Neural cell (in vitro differentiated cells): ENCODE measurements at regions not wholly inside any gene's neighbourhood (a gene's known extent, or its start where the extent isn't known, plus 50 kb on each side); places are given as distances from the start of the nearest gene placed in this dataset.

Experiments
- H2AFZ ChIP-seq: fragments of 200-600, 300-800 bp; sonication (generic), shearing (Covaris generic); 2 replicates; pipeline ENCODE4 v1.6.0; 2014; ENCODE audit warnings: low read depth, mild to moderate bottlenecking, antibody characterized with exemption, low read length, moderate library complexity
- H3F3A ChIP-seq: fragments of 200-600 bp; shearing (Covaris generic); 2 replicates; pipeline ENCODE4 v1.6.1; 2016; ENCODE audit warnings: mild to moderate bottlenecking, moderate library complexity, mixed read lengths, antibody characterized with exemption, low read length; ENCODE audit not compliant: insufficient read depth, poor library complexity, severe bottlenecking
- H3K27ac ChIP-seq: fragments of 200-600, 300-800 bp; sonication (generic), shearing (Covaris generic); 2 replicates; pipeline ENCODE4 v1.5.1; 2014; ENCODE audit warnings: mild to moderate bottlenecking, low read length, moderate library complexity
- H3K27me3 ChIP-seq: fragments of 300-800, 200-600 bp; sonication (generic), shearing (Covaris generic); 2 replicates; pipeline ENCODE4 v1.6.0; 2014; ENCODE audit warnings: mild to moderate bottlenecking, low read depth, low read length, moderate library complexity; ENCODE audit not compliant: insufficient read depth
- H3K36me3 ChIP-seq: fragments of 300-800, 200-600 bp; sonication (generic), shearing (Covaris generic); 2 replicates; pipeline ENCODE4 v1.5.1; 2014; ENCODE audit warnings: mild to moderate bottlenecking, antibody characterized with exemption, low read length, moderate library complexity; ENCODE audit not compliant: insufficient read depth
- H3K4me2 ChIP-seq: fragments of 300-800, 200-600 bp; sonication (generic), shearing (Covaris generic); 2 replicates; pipeline ENCODE4 v1.6.0; 2014; ENCODE audit warnings: mild to moderate bottlenecking, low read length
- H3K4me3 ChIP-seq: fragments of 300-800, 200-600 bp; sonication (generic), shearing (Covaris generic); 2 replicates; pipeline ENCODE4 v1.5.1; 2014; ENCODE audit warnings: mild to moderate bottlenecking, low read length, moderate library complexity
- H3K79me2 ChIP-seq: fragments of 200-600 bp; shearing (Covaris generic); replicated peaks from 2 replicates; pipeline ENCODE4 v1.6.0; 2014; ENCODE audit warnings: mild to moderate bottlenecking, low read length, moderate library complexity; ENCODE audit not compliant: insufficient read depth
- H3K9ac ChIP-seq: fragments of 300-800, 200-600 bp; sonication (generic), shearing (Covaris generic); 2 replicates; pipeline ENCODE4 v1.6.1; 2016; ENCODE audit warnings: mild to moderate bottlenecking, low read length, mixed read lengths
- H3K9me2 ChIP-seq: fragments of 200-600 bp; shearing (Covaris generic); 2 replicates; pipeline ENCODE4 v1.6.1; 2016; ENCODE audit warnings: mild to moderate bottlenecking, low read length, mixed read lengths; ENCODE audit not compliant: insufficient read depth
- H3K9me3 ChIP-seq: fragments of 200-600, 300-800 bp; sonication (generic), shearing (Covaris generic); 2 replicates; pipeline ENCODE4 v1.6.1; 2016; ENCODE audit warnings: mild to moderate bottlenecking, mixed run types, low read length, moderate library complexity, mixed read lengths
- H4K20me1 ChIP-seq: fragments of 200-600 bp; shearing (Covaris generic); 2 replicates; pipeline ENCODE4 v1.6.1; 2016; ENCODE audit warnings: mild to moderate bottlenecking, mixed run types; ENCODE audit not compliant: insufficient read depth
- EP300 ChIP-seq: fragments of 450-650 bp; conservative IDR thresholded peaks from 2 replicates; pipeline ENCODE4 v1.6.1; 2014; ENCODE audit warnings: antibody characterized with exemption, mild to moderate bottlenecking, moderate library complexity; ENCODE audit not compliant: poor library complexity, severe bottlenecking
- EZH2 ChIP-seq: fragments of 200-600, 300-800 bp; shearing (Covaris generic), sonication (generic); IDR thresholded peaks from 2 replicates; pipeline ENCODE4 v1.6.1; 2014; ENCODE audit warnings: antibody characterized with exemption, low read length, borderline replicate concordance, mild to moderate bottlenecking; ENCODE audit not compliant: insufficient read depth, poor library complexity, severe bottlenecking
- MXI1 ChIP-seq: fragments of 450-650 bp; conservative IDR thresholded peaks from 2 replicates; pipeline ENCODE4 v1.6.1; 2014; ENCODE audit warnings: antibody characterized with exemption, mild to moderate bottlenecking; ENCODE audit not compliant: poor library complexity, severe bottlenecking
- POLR2AphosphoS5 ChIP-seq: IDR thresholded peaks from 2 replicates; pipeline ENCODE4 v1.6.1; 2012
- RAD21 ChIP-seq: fragments of 450-650 bp; conservative IDR thresholded peaks from 2 replicates; pipeline ENCODE4 v1.6.1; 2014; ENCODE audit warnings: antibody characterized with exemption, mild to moderate bottlenecking, moderate library complexity
- REST ChIP-seq: IDR thresholded peaks from 2 replicates; pipeline ENCODE4 v1.6.1; 2012; ENCODE audit warnings: borderline replicate concordance
- SMC3 ChIP-seq: fragments of 450-650 bp; conservative IDR thresholded peaks from 2 replicates; pipeline ENCODE4 v1.6.1; 2014; ENCODE audit warnings: antibody characterized with exemption, mild to moderate bottlenecking, moderate library complexity; ENCODE audit not compliant: poor library complexity
- TAF1 ChIP-seq: IDR thresholded peaks from 2 replicates; pipeline ENCODE4 v1.6.1; 2012; ENCODE audit warnings: low read depth
- TF ChIP-seq, protein P1 (sequence below): fragments of 450-650 bp; IDR thresholded peaks from 2 replicates; pipeline ENCODE4 v1.5.1; 2014; ENCODE audit warnings: antibody characterized with exemption, mild to moderate bottlenecking, moderate library complexity; ENCODE audit not compliant: poor library complexity, severe bottlenecking

DNA sequence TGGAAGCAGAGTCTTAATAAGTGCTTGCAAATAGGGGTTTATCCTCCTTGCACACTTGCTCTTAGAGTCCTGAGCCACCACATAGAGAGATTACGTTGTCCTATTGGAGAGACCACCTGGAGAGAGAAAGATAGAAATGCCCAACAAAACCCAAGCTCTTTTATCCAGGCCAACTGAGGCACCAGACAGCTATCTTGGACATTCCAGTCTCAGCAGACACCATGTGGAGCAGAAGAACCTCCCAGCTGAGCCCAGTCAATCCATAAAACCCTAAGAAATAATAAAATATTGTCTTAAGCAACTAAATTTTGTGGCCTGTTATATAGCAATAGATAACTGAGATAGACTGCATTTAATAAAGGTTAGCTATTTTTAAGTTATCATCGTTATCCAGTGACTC, 105.7 kb upstream of the PFN2 start:
- no peaks in the 10 kb centered on the region for H3F3A ChIP-seq
- H3K79me2 ChIP-seq = no peaks in the 10 kb centered on the region
- no peaks in the 10 kb centered on the region for H3K27me3 ChIP-seq
- H3K27ac ChIP-seq = no peak overlapping the region
- no peaks in the 10 kb centered on the region for H3K36me3 ChIP-seq
- no peak overlapping the region for H2AFZ ChIP-seq
- no peak for TF ChIP-seq POLR2AphosphoS5
- TF ChIP-seq SMC3 = no peak
- TF ChIP-seq MXI1 = no peak
- no peak for TF ChIP-seq TAF1
- TF ChIP-seq EZH2 = no peak
- TF ChIP-seq, protein P1, sequence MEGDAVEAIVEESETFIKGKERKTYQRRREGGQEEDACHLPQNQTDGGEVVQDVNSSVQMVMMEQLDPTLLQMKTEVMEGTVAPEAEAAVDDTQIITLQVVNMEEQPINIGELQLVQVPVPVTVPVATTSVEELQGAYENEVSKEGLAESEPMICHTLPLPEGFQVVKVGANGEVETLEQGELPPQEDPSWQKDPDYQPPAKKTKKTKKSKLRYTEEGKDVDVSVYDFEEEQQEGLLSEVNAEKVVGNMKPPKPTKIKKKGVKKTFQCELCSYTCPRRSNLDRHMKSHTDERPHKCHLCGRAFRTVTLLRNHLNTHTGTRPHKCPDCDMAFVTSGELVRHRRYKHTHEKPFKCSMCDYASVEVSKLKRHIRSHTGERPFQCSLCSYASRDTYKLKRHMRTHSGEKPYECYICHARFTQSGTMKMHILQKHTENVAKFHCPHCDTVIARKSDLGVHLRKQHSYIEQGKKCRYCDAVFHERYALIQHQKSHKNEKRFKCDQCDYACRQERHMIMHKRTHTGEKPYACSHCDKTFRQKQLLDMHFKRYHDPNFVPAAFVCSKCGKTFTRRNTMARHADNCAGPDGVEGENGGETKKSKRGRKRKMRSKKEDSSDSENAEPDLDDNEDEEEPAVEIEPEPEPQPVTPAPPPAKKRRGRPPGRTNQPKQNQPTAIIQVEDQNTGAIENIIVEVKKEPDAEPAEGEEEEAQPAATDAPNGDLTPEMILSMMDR = no peak
- TF ChIP-seq EP300 = no peak
- no peak for TF ChIP-seq REST
- no peak for TF ChIP-seq RAD21
- no peaks in the 10 kb centered on the region for H4K20me1 ChIP-seq
- no peak overlapping the region for H3K9ac ChIP-seq
- no peak overlapping the region for H3K4me3 ChIP-seq
- no peaks in the 10 kb centered on the region for H3K9me2 ChIP-seq
- no peaks in the 10 kb centered on the region for H3K9me3 ChIP-seq
- H3K4me2 ChIP-seq = no peak overlapping the region

- no peaks in the 10 kb centered on the region for H3K27me3 ChIP-seq
Observed at GRCh38 chr3:150075417-150075865, 104.7 kb upstream of the PFN2 start.

More at GRCh38 chr3:150075417-150075865, 104.7 kb upstream of the PFN2 start:
- Histone ChIP-seq H3K79me2 (no peaks in the 10 kb centered on the region), H3K9me3 (no peaks in the 10 kb centered on the region), H3K36me3 (no peaks in the 10 kb centered on the region), H3K9ac (no peak overlapping the region), H4K20me1 (no peaks in the 10 kb centered on the region), H3K4me3 (no peak overlapping the region), H2AFZ (no peak overlapping the region), H3K9me2 (no peaks in the 10 kb centered on the region), H3F3A (no peaks in the 10 kb centered on the region), H3K4me2 (no peak overlapping the region), H3K27ac (no peak overlapping the region)
- no peak for TF ChIP-seq MXI1
- TF ChIP-seq REST = no peak
- TF ChIP-seq, protein P1 = no peak
- no peak for TF ChIP-seq TAF1
- TF ChIP-seq EZH2 = no peak
- TF ChIP-seq SMC3 = no peak
- TF ChIP-seq POLR2AphosphoS5 = no peak
- TF ChIP-seq RAD21 = no peak
- TF ChIP-seq EP300 = no peak
